IgD-negative memory B cell (primary cell): ENCODE measurements at regions not wholly inside any gene's neighbourhood (a gene's known extent, or its start where the extent isn't known, plus 50 kb on each side); places are given as distances from the start of the nearest gene placed in this dataset.

Experiments used
- H3K27ac Mint-ChIP-seq, 3 donors: one replicate each; pipeline ENCODE4 v1.8.0; 2020 to 2022; ENCODE audit warnings: mild to moderate bottlenecking in 3 of 3, mixed read lengths in 3 of 3, moderate library complexity in 1 of 3
- H3K27me3 Mint-ChIP-seq: one replicate; pipeline ENCODE4 v1.8.0; 2021; ENCODE audit warnings: mixed read lengths
- H3K36me3 Mint-ChIP-seq: one replicate; pipeline ENCODE4 v1.8.0; 2020; ENCODE audit warnings: mild to moderate bottlenecking, mixed read lengths
- H3K4me1 Mint-ChIP-seq, 3 donors: one replicate each; pipeline ENCODE4 v1.8.0; 2020 to 2022; ENCODE audit warnings: mixed read lengths in 3 of 3, mild to moderate bottlenecking in 1 of 3
- H3K4me3 Mint-ChIP-seq, 4 donors: one replicate each; pipeline ENCODE4 v1.8.0; 2020 to 2022; ENCODE audit warnings: mild to moderate bottlenecking in 4 of 4, mixed read lengths in 4 of 4, moderate library complexity in 3 of 4
- H3K9me3 Mint-ChIP-seq, 3 donors: one replicate each; pipeline ENCODE4 v1.8.0; 2020 to 2021; ENCODE audit warnings: mixed read lengths in 3 of 3, mild to moderate bottlenecking in 1 of 3

DNA sequence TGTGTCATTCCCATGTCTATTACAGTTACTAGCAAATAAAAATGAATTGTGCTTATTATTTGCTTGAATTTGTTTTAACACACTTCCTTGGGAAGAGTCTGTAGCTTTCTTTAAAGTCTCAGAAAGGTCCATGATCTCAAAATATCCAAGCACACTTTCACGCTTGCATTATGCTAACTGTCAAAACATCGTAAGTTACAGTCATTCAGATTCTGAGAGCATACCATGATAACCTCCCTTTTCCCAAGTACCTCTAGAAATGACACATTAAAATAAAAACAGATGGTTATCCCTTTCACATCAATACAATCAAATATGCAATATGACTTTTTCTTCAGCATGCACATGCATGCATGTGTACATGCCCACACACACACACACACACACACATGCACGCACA, 1044.4 kb upstream of the MAP3K7 start:
- Mint-ChIP-seq H3K36me3 (peaks cover under 1% of the 10 kb centered on the region), H3K9me3 (peaks cover 0 to 8% (median 3%) of the 10 kb centered on the region in 3 donors), H3K4me3 (no peak overlapping the region), H3K4me1 (no peaks in the 10 kb centered on the region), H3K27ac (no peak overlapping the region), H3K27me3 (no peaks in the 10 kb centered on the region)

DNA sequence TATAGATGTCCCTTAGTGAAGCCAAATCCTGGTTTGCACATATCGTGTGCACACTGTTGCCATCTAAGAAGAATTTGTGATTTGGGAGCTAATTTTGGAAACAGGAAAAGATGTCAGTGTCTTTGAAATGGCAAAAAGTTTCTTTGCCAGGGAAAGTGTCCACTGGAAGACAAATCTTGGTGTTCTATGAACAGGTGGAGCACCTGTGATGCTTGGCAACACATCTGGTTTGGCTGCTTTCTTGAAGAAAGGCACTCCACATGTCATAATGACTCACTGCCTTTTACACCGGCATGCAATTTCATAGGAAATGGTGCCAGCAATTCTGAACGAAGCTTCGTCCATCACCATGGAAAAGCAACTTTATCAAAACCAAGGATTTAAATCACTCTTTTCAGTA, 1040.0 kb upstream of the MAP3K7 start:
- Mint-ChIP-seq H3K36me3 (no peaks in the 10 kb centered on the region), H3K9me3 (peaks cover 0 to 4% (median 2%) of the 10 kb centered on the region in 3 donors), H3K27me3 (no peaks in the 10 kb centered on the region), H3K27ac (no peak overlapping the region), H3K4me3 (no peak overlapping the region), H3K4me1 (no peaks in the 10 kb centered on the region)

- Mint-ChIP-seq H3K4me3 (no peak overlapping the region), H3K4me1 (no peaks in the 10 kb centered on the region), H3K9me3 (peaks cover 0 to 8% (median 4%) of the 10 kb centered on the region in 3 donors), H3K27me3 (no peaks in the 10 kb centered on the region), H3K36me3 (no peaks in the 10 kb centered on the region), H3K27ac (no peak overlapping the region)
These were observed 1026.6 kb upstream of the MAP3K7 start for GRCh38 chr6:91613481-91613880.

DNA sequence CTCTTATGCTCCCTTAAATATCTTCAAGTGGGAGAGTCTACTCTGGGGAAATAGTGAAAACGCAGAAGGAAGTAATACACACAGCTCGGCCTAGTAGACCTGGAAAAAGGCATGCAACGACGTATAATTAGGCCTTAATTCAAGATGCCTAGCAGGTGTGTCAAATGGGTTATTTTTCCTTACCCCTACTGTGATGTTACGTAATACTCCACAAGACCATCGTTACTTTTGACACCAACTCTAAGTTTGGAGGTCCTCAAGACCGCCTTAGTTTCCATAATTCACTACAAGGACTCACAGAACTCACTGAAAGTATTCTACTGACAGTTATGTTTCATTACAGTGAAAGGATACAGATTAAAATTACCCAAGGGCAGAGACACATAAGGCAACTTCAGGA, 1024.3 kb upstream of the MAP3K7 start:
- Mint-ChIP-seq H3K9me3 (peaks cover 0 to 8% (median 4%) of the 10 kb centered on the region in 3 donors), H3K4me3 (no peak overlapping the region), H3K27me3 (no peaks in the 10 kb centered on the region), H3K36me3 (no peaks in the 10 kb centered on the region), H3K27ac (no peak overlapping the region), H3K4me1 (no peaks in the 10 kb centered on the region)

DNA sequence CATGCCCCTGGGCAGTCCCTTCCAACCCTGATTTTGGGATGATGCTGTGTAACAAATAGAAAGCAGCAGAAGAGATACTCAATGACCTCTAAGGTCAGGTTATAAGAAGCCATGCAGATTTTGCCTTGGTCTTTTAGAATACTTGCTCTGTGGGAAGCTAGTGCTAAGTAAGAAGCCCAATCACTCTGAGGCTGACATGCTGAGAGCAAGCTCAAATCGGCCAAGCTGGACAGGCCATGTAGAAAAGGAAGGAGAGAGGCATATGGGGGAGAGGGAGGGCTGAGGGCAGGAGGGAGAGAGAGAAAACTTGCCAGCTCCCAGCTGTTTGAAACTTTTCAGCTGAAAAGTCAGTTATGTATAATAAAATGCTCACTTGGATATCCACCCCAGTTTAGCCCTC, 1021.6 kb upstream of the MAP3K7 start:
- no peaks in the 10 kb centered on the region for H3K36me3 Mint-ChIP-seq
- peaks cover 0 to 13% (median 1%) of the 10 kb centered on the region in 3 donors for H3K9me3 Mint-ChIP-seq
- no peaks in the 10 kb centered on the region for H3K4me1 Mint-ChIP-seq
- no peaks in the 10 kb centered on the region for H3K27me3 Mint-ChIP-seq
- no peak overlapping the region for H3K27ac Mint-ChIP-seq
- H3K4me3 Mint-ChIP-seq, result no peak overlapping the region

GRCh38 chr6:91606148-91606901, 1019.5 kb upstream of the MAP3K7 start:
- H3K4me3 Mint-ChIP-seq, result no peak overlapping the region
- H3K27ac Mint-ChIP-seq, result no peak overlapping the region
- H3K9me3 Mint-ChIP-seq, result peaks cover 0 to 10% (median 1%) of the 10 kb centered on the region in 3 donors
- no peaks in the 10 kb centered on the region for H3K4me1 Mint-ChIP-seq
- no peaks in the 10 kb centered on the region for H3K27me3 Mint-ChIP-seq
- H3K36me3 Mint-ChIP-seq, result no peaks in the 10 kb centered on the region

- Mint-ChIP-seq H3K27ac (peak overlapping the region in 1 of 3 donors; percentile 36), H3K4me1 (no peaks in the 10 kb centered on the region), H3K36me3 (no peaks in the 10 kb centered on the region), H3K9me3 (peaks cover 0 to 5% (median 1%) of the 10 kb centered on the region in 3 donors), H3K4me3 (no peak overlapping the region), H3K27me3 (no peaks in the 10 kb centered on the region)
These were observed 1013.7 kb upstream of the MAP3K7 start for GRCh38 chr6:91600561-91600960.

GRCh38 chr6:91590191-91590590, 1003.3 kb upstream of the MAP3K7 start:
- peaks cover 2 to 7% (median 3%) of the 10 kb centered on the region in 3 donors for H3K9me3 Mint-ChIP-seq
- H3K27ac Mint-ChIP-seq, result no peak overlapping the region
- no peaks in the 10 kb centered on the region for H3K4me1 Mint-ChIP-seq
- peaks cover 2% of the 10 kb centered on the region for H3K27me3 Mint-ChIP-seq
- no peaks in the 10 kb centered on the region for H3K36me3 Mint-ChIP-seq
- no peak overlapping the region for H3K4me3 Mint-ChIP-seq

GRCh38 chr6:91580635-91581034, 993.8 kb upstream of the MAP3K7 start:
- H3K4me3 Mint-ChIP-seq, result no peak overlapping the region
- H3K27me3 Mint-ChIP-seq, result no peaks in the 10 kb centered on the region
- no peaks in the 10 kb centered on the region for H3K36me3 Mint-ChIP-seq
- H3K9me3 Mint-ChIP-seq, result peaks cover 0 to 5% (median 3%) of the 10 kb centered on the region in 3 donors
- no peaks in the 10 kb centered on the region for H3K4me1 Mint-ChIP-seq
- no peak overlapping the region for H3K27ac Mint-ChIP-seq

DNA sequence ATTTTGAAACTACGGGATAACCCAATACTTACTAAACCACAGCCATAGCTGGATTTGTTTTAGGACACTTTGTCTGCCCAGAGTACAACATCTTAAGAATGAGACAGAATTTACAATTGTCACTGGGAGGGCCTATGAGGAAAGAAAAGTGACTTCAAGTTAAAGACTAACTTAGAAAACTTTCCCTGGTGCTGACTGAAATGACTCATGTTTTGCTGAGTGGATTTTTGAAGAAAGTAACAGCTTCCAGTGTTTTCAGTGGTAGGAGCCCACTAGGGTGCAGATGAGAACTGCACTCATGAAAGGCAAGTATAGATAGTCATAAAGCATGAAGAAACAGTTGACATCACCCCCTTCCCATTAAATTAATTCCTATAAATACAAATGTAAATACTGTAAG, 988.2 kb upstream of the MAP3K7 start:
- Mint-ChIP-seq H3K4me1 (no peaks in the 10 kb centered on the region), H3K4me3 (no peak overlapping the region), H3K27ac (no peak overlapping the region), H3K27me3 (no peaks in the 10 kb centered on the region), H3K36me3 (no peaks in the 10 kb centered on the region), H3K9me3 (peaks cover 0 to 3% (median 0%) of the 10 kb centered on the region in 3 donors)

- H3K4me3 Mint-ChIP-seq, result no peak overlapping the region
- no peaks in the 10 kb centered on the region for H3K4me1 Mint-ChIP-seq
- no peaks in the 10 kb centered on the region for H3K9me3 Mint-ChIP-seq
- no peaks in the 10 kb centered on the region for H3K27me3 Mint-ChIP-seq
- H3K36me3 Mint-ChIP-seq, result no peaks in the 10 kb centered on the region
- no peak overlapping the region for H3K27ac Mint-ChIP-seq
These were observed 987.0 kb upstream of the MAP3K7 start for GRCh38 chr6:91573826-91574416.

- no peaks in the 10 kb centered on the region for H3K4me1 Mint-ChIP-seq
- no peak overlapping the region for H3K4me3 Mint-ChIP-seq
- no peak overlapping the region for H3K27ac Mint-ChIP-seq
- H3K36me3 Mint-ChIP-seq, result no peaks in the 10 kb centered on the region
- H3K9me3 Mint-ChIP-seq, result peaks cover 0 to under 1% (median 0%) of the 10 kb centered on the region in 3 donors
- no peaks in the 10 kb centered on the region for H3K27me3 Mint-ChIP-seq
These were observed 986.0 kb upstream of the MAP3K7 start for GRCh38 chr6:91572878-91573277.

DNA sequence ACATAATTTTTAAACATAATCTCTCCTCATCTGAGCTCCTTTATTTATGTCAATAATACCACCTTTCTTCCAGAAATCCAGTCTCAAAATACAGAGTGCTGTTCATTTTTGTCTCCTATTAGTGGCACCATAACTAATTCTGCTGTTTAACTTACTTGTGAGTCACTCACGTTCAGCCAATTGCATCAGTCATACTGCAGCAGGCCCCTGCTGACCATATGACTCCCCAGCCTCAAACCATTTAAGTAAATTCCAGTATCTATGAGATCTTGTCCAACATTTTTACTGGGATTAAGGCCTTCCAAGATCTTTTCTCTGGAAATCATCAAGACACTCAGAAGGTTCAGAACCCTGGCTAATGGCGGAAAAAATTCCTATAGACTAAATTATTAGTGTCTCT, 982.2 kb upstream of the MAP3K7 start:
- Mint-ChIP-seq H3K9me3 (peaks cover 0 to 3% (median 3%) of the 10 kb centered on the region in 3 donors), H3K4me3 (no peak overlapping the region), H3K27me3 (no peaks in the 10 kb centered on the region), H3K27ac (peak overlapping the region in 1 of 3 donors; percentile 27), H3K36me3 (no peaks in the 10 kb centered on the region), H3K4me1 (no peaks in the 10 kb centered on the region)

DNA sequence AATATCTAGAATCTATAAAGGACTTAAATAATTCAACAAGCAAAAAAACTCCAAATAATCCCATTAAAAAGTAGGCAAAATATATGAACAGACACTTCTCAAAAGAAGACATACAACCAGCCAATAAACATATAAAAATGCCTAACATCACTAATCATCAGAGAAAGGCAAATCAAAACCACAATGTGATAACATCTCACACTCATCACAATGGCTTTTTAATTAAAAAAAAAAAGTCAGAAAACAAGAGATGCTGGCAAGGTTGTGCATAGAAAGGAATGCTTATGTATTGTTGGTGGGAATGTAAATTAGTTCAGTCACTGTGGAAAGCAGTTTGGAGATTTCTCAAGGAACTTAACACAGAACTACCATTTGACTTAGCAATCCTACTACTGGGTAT, 979.6 kb upstream of the MAP3K7 start:
- Mint-ChIP-seq H3K4me3 (no peak overlapping the region), H3K27me3 (no peaks in the 10 kb centered on the region), H3K27ac (no peak overlapping the region), H3K4me1 (no peaks in the 10 kb centered on the region), H3K36me3 (no peaks in the 10 kb centered on the region), H3K9me3 (peaks cover 0 to 3% (median 3%) of the 10 kb centered on the region in 3 donors)

- H3K27me3 Mint-ChIP-seq, result no peaks in the 10 kb centered on the region
- H3K4me1 Mint-ChIP-seq, result no peaks in the 10 kb centered on the region
- no peaks in the 10 kb centered on the region for H3K36me3 Mint-ChIP-seq
- peaks cover 0 to 5% (median 3%) of the 10 kb centered on the region in 3 donors for H3K9me3 Mint-ChIP-seq
- H3K27ac Mint-ChIP-seq, result no peak overlapping the region
- H3K4me3 Mint-ChIP-seq, result no peak overlapping the region
These were observed 978.3 kb upstream of the MAP3K7 start for GRCh38 chr6:91565207-91565606.

- no peaks in the 10 kb centered on the region for H3K36me3 Mint-ChIP-seq
- peaks cover 2 to 11% (median 9%) of the 10 kb centered on the region in 3 donors for H3K9me3 Mint-ChIP-seq
- no peaks in the 10 kb centered on the region for H3K4me1 Mint-ChIP-seq
- H3K27ac Mint-ChIP-seq, result no peak overlapping the region
- no peak overlapping the region for H3K4me3 Mint-ChIP-seq
- no peaks in the 10 kb centered on the region for H3K27me3 Mint-ChIP-seq
These were observed 976.1 kb upstream of the MAP3K7 start for GRCh38 chr6:91562955-91563354.
